ENCODE measurements at regions not wholly inside any gene's neighbourhood (a gene's known extent, or its start where the extent isn't known, plus 50 kb on each side); places are given as distances from the start of the nearest gene placed in this dataset.

DNA sequence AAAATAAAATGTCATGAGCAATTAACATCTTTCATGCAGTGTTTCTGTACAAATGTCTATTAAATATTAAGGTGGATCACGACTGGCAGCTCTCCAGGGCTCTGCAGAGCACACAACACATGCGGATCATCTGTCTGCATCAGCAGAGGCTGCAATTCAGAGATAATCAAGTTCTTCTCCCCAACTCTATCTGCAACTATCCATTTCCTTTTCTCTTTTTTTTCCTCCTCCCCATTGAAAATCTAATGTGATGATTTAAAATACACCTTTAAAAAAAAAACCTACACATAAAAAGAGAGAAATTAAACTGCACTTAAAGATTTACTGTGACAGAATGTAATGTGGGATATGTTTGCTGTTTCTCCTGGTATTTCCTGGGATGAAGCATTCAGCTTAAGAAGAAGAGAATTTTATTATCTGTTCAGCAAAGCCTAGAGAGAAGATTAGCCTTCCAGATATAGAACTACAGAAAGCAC lies 352.6 kb upstream of the CCDC54 start:
- no peaks in the 10 kb centered on the region for H3K27me3 ChIP-seq (ENCODE audit: insufficient read depth, poor library complexity, severe bottlenecking)
- TF ChIP-seq GABPA (IDR thresholded peaks at IDR 0.05; ENCODE audit: low read depth), result no peak
- TF ChIP-seq, protein P1, sequence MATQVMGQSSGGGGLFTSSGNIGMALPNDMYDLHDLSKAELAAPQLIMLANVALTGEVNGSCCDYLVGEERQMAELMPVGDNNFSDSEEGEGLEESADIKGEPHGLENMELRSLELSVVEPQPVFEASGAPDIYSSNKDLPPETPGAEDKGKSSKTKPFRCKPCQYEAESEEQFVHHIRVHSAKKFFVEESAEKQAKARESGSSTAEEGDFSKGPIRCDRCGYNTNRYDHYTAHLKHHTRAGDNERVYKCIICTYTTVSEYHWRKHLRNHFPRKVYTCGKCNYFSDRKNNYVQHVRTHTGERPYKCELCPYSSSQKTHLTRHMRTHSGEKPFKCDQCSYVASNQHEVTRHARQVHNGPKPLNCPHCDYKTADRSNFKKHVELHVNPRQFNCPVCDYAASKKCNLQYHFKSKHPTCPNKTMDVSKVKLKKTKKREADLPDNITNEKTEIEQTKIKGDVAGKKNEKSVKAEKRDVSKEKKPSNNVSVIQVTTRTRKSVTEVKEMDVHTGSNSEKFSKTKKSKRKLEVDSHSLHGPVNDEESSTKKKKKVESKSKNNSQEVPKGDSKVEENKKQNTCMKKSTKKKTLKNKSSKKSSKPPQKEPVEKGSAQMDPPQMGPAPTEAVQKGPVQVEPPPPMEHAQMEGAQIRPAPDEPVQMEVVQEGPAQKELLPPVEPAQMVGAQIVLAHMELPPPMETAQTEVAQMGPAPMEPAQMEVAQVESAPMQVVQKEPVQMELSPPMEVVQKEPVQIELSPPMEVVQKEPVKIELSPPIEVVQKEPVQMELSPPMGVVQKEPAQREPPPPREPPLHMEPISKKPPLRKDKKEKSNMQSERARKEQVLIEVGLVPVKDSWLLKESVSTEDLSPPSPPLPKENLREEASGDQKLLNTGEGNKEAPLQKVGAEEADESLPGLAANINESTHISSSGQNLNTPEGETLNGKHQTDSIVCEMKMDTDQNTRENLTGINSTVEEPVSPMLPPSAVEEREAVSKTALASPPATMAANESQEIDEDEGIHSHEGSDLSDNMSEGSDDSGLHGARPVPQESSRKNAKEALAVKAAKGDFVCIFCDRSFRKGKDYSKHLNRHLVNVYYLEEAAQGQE (IDR thresholded peaks at IDR 0.05; ENCODE audit: insufficient replicate concordance, low read depth), result no peak
- TF ChIP-seq, protein P2, sequence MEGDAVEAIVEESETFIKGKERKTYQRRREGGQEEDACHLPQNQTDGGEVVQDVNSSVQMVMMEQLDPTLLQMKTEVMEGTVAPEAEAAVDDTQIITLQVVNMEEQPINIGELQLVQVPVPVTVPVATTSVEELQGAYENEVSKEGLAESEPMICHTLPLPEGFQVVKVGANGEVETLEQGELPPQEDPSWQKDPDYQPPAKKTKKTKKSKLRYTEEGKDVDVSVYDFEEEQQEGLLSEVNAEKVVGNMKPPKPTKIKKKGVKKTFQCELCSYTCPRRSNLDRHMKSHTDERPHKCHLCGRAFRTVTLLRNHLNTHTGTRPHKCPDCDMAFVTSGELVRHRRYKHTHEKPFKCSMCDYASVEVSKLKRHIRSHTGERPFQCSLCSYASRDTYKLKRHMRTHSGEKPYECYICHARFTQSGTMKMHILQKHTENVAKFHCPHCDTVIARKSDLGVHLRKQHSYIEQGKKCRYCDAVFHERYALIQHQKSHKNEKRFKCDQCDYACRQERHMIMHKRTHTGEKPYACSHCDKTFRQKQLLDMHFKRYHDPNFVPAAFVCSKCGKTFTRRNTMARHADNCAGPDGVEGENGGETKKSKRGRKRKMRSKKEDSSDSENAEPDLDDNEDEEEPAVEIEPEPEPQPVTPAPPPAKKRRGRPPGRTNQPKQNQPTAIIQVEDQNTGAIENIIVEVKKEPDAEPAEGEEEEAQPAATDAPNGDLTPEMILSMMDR (IDR thresholded peaks at IDR 0.05; ENCODE audit: insufficient read depth, low read length), result no peak
- no peak for TF ChIP-seq SPI1 (IDR thresholded peaks at IDR 0.05; ENCODE audit: borderline replicate concordance, low read depth)
- TF ChIP-seq POLR2AphosphoS5 (IDR thresholded peaks at IDR 0.05; ENCODE audit: low read depth), result no peak
- H3K27ac ChIP-seq (replicated peaks), result no peak overlapping the region
- no peak for DNase-seq (ENCODE audit: low read depth in 1 of 2, low spot score in 1 of 2)
- no peak overlapping the region for H3K4me3 ChIP-seq (replicated peaks; ENCODE audit: insufficient read depth, low read length)

DNA sequence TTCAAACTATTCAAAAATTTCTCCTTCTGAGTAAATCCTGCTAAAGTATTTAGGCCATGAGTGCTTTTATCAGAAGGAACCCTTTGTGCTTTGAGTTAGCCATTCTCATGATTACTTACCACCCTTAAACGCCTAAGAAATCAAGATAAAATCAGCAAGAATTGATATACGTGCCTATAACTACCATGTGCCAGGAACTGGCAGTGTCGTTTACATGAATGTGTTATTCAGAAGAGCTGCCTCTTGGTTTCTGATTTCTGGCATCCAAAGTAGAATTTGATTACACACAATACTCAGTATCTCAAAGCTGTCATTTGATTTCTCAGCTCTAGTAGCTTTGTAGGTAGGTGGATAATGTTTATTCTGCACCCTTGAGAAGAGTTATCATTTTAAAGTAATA lies 351.3 kb upstream of the CCDC54 start:
- DNase-seq (ENCODE audit: low read depth in 1 of 2, low spot score in 1 of 2), result no peak
- H3K27me3 ChIP-seq (ENCODE audit: insufficient read depth, poor library complexity, severe bottlenecking), result no peaks in the 10 kb centered on the region
- no peak overlapping the region for H3K4me3 ChIP-seq (replicated peaks; ENCODE audit: insufficient read depth, low read length)
- H3K27ac ChIP-seq (replicated peaks), result no peak overlapping the region
- TF ChIP-seq, protein P2 (IDR thresholded peaks at IDR 0.05; ENCODE audit: insufficient read depth, low read length), result no peak
- TF ChIP-seq, protein P1 (IDR thresholded peaks at IDR 0.05; ENCODE audit: insufficient replicate concordance, low read depth), result no peak
- no peak for TF ChIP-seq POLR2AphosphoS5 (IDR thresholded peaks at IDR 0.05; ENCODE audit: low read depth)
- TF ChIP-seq GABPA (IDR thresholded peaks at IDR 0.05; ENCODE audit: low read depth), result no peak
- no peak for TF ChIP-seq SPI1 (IDR thresholded peaks at IDR 0.05; ENCODE audit: borderline replicate concordance, low read depth)

DNA sequence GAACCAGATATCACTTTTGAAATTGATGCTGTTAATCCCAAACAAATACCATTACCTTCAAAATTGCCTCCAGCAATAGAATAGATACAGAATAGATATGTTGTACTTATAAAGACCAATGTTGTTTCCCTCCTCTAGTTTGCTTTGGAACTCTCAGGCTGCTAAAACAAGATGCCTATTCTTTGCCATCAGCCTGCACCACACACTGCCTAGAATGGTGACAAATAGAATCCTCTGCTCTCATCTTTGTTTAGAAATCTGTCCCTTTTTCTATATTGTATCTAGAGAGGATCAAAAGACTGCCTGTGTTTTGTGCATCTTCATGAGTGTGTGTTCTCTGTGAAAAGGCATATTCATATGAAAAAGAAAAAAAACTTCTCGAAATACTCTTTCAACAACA lies 349.2 kb upstream of the CCDC54 start:
- Histone ChIP-seq H3K27me3 (ENCODE audit: insufficient read depth, poor library complexity, severe bottlenecking) (no peaks in the 10 kb centered on the region), H3K4me3 (replicated peaks; ENCODE audit: insufficient read depth, low read length) (no peak overlapping the region), H3K27ac (replicated peaks) (no peak overlapping the region)
- no peak for TF ChIP-seq POLR2AphosphoS5 (IDR thresholded peaks at IDR 0.05; ENCODE audit: low read depth)
- TF ChIP-seq, protein P1 (IDR thresholded peaks at IDR 0.05; ENCODE audit: insufficient replicate concordance, low read depth), result no peak
- TF ChIP-seq, protein P2 (IDR thresholded peaks at IDR 0.05; ENCODE audit: insufficient read depth, low read length), result no peak
- TF ChIP-seq SPI1 (IDR thresholded peaks at IDR 0.05; ENCODE audit: borderline replicate concordance, low read depth), result no peak
- no peak for TF ChIP-seq GABPA (IDR thresholded peaks at IDR 0.05; ENCODE audit: low read depth)
- no peak for DNase-seq (ENCODE audit: low read depth in 1 of 2, low spot score in 1 of 2)

Measured in HL-60 (cell line).